ENCODE measurements at regions not wholly inside any gene's neighbourhood (a gene's known extent, or its start where the extent isn't known, plus 50 kb on each side); places are given as distances from the start of the nearest gene placed in this dataset.
"Not testable (repeated sequence)": the region's sequence is repeated elsewhere in the genome, so short reads cannot be mapped to it uniquely, and the experiment has no call there.

- DNase-seq, result no peak
These were observed 210.0 kb downstream of the PLA2G4A start for GRCh38 chr1:187038784-187039183.

GRCh38 chr1:187041104-187041503, 212.4 kb downstream of the PLA2G4A start:
- no peak for DNase-seq

GRCh38 chr1:187042538-187042937, 213.8 kb downstream of the PLA2G4A start:
- no peak for DNase-seq

GRCh38 chr1:187043433-187043832, 214.7 kb downstream of the PLA2G4A start:
- not testable (repeated sequence) for DNase-seq

DNA sequence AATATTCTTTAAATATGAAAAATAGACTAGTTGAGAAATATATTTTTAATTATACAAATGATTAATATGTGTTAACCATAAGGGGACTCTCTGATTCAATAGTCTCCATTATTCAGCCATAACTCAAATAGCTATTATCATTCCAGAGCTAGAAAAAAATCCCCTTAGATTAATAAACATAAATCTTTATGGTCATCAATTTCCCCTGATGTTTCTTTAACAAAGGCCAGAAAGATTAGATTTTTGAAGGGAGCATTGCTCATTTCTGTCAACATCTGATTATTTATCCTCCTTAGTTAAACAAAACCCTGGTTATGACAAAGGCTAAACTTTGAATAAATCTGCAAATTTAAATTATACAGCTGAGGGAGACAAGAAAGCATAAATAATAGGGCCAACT, 215.7 kb downstream of the PLA2G4A start:
- no peak for DNase-seq

DNA sequence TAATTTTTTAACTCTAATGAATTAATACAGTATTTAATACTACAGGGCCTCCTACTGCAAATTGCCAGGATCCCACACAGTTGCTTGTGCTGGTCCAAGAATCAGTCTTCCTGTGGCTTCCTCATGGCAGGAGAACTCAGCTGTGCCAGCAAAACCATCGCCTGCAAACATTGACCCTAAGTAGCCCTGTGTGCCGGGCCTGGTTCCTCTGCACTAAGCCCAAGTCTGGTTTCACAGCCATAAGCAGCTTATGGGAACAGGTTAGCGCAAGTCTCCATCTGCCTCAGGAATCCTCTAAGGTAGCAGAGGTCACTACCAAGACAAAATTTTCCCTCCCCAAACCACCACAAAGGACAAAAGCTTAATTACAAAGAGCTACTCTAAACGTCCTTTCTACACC, 216.6 kb downstream of the PLA2G4A start:
- DNase-seq, result no peak

- no peak for DNase-seq
These were observed 217.5 kb downstream of the PLA2G4A start for GRCh38 chr1:187046293-187046692.

- DNase-seq, result no peak
These were observed 218.5 kb downstream of the PLA2G4A start for GRCh38 chr1:187047298-187047697.

GRCh38 chr1:187051618-187052232, 223.0 kb downstream of the PLA2G4A start:
- DNase-seq, result peak; percentile 24 to 43 (median 30)

- DNase-seq, result no peak
These were observed 225.1 kb downstream of the PLA2G4A start for GRCh38 chr1:187053876-187054275.

GRCh38 chr1:187054862-187055757, 226.4 kb downstream of the PLA2G4A start:
- no peak for DNase-seq

- no peak for DNase-seq
These were observed 234.5 kb downstream of the PLA2G4A start for GRCh38 chr1:187063271-187063670.

DNA sequence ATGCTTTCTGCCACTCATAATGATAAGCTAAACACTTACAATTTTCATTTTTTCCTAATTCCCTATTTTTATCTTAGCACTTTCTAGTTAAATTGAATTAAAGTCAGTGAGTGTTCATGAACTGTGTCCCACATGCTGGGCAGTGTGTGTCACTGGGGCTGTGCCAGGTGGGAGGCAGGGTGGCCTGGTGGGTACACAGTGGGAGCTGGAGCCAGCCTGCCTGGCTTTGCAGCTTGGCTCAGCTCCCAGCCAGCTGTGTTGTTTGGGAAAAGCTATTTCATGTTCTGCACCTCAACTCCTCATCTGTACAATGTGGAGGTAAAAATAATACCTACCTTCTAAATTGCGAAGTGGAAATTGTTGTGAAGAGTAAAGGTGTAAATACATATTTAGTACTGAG, 238.4 kb downstream of the PLA2G4A start:
- no peak for DNase-seq

DNA sequence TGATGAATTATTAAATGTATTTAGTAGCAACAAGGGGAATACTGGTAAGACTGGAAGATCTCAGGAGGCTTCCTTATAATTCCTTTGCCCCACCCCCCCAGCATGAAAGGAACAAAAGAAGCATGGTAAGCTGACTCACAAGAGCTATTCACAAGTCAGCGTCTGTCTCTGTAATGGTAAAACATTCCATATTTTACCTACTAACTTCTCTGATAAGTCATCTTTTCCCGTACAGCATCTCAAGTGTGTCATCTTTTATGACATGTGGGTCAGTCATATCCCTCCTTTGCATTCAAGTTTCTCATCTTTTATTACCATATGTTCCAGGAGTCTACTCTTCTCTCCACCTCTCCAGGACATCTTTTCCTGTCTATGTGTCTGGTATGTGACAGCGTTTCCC, 241.3 kb downstream of the PLA2G4A start:
- no peak for DNase-seq

DNA sequence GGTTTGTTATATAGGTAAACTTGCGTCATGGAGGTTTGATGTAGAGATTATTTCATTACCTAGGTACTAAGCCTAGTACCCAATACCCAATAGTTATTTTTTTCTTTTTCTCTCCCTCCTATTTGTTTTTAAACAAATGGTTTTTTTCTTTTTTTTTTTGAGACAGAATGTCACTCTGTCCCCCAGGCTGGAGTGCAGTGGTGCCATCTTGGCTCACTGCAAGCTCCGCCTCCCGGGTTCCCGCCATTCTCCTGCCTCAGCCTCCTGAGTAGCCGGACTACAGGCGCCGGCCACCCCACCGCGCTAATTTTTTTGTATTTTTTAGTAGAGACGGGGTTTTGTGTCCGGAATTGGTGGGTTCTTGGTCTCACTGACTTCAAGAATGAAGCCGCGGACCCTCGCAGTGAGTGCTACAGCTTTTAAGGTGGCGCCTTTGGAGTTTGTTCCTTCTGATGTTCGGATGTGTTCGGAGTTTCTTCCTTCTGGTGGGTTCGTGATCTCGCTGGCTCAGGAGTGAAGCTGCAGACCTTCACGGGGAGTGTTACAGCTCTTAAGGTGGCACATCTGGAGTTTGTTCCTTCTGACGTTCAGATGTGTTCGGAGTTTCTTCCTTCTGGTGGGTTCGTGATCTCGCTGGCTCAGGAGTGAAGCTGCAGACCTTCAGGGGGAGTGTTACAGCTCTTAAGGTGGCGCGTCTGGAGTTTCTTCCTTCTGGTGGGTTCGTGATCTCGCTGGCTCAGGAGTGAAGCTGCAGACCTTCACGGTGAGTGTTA, 243.7 kb downstream of the PLA2G4A start:
- not testable (repeated sequence) for DNase-seq

DNA sequence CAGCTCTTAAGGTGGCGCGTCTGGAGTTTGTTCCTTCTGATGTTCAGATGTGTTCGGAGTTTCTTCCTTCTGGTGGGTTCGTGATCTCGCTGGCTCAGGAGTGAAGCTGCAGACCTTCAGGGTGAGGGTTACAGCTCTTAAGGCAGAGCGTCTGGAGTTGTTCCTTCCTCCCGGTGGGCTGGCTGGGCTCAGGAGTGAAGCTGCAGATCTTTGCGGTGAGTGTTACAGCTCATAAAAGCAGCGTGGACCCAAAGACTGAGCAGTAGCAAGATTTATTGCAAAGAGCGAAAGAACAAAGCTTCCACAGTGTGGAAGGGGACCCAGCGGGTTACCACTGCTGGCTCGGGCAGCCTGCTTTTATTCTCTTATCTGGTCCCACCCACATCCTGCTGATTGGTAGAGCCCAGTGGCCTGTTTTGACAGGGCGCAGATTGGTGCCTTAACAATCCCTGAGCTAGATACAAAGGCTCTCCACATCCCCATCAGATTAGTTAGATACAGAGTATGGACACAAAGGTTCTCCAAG, 244.3 kb downstream of the PLA2G4A start:
- not testable (repeated sequence) for DNase-seq

GRCh38 chr1:187073634-187074245, 245.0 kb downstream of the PLA2G4A start:
- DNase-seq, result not testable (repeated sequence)

DNA sequence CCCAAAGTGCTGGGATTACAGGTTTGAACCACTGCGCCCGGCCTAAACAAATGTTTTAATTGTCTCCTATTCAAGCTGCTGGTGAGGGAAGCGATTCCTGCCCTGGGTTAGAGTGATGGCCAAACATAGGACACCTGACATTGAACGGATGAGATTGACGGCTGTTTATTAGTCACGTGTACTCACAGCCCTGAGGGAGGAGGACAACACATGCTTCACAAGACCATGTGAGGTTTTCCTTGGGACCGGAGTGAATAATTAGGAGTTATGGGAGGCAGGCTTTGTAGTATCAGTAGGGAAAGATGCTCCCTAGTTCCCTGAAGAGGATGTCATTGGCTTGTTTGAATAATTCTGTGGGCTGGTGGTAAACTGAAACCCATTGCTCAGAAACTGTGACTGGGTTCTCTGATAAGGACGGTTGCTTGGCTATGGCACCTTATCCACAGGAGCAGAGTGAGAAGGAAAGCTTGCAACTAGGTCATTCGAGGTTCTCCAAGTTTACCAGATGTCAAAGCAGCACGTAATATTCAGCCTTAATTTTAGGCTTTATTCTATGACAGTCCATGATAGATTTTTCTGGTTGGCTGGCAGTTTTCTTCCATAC, 245.8 kb downstream of the PLA2G4A start:
- DNase-seq, result no peak

- no peak for DNase-seq
These were observed 248.2 kb downstream of the PLA2G4A start for GRCh38 chr1:187076922-187077321.

- DNase-seq, result no peak
These were observed 249.6 kb downstream of the PLA2G4A start for GRCh38 chr1:187078321-187078720.

- DNase-seq, result no peak
These were observed 250.2 kb downstream of the PLA2G4A start for GRCh38 chr1:187078916-187079315.

- DNase-seq, result no peak
These were observed 250.6 kb downstream of the PLA2G4A start for GRCh38 chr1:187079330-187079729.

All from suppressor macrophage (primary cell).